Activated CD8-positive, alpha-beta memory T cell treated with anti-CD3 and anti-CD28 coated beads, Interleukin-2, amount 10 ng/mL, durations not matched to agents 7 days and 5 days (primary cell): ENCODE measurements at regions not wholly inside any gene's neighbourhood (a gene's known extent, or its start where the extent isn't known, plus 50 kb on each side); places are given as distances from the start of the nearest gene placed in this dataset.

Experiments
- ATAC-seq: fragments of 150-1000 bp; cut with Tn5 transposase; one replicate; pipeline ENCODE4 v1.10.0; 2021; ENCODE audit warnings: moderate library complexity
- CTCF ChIA-PET: fragments of 350-600 bp; sonication (Branson Sonifier 250); formaldehyde crosslinking; loops from one replicate; lab custom pipeline; 2021; ENCODE audit warnings: antibody characterized with exemption; lab: Charles Lee
- DNase-seq: peaks from one replicate; pipeline ENCODE4 v3.0.0-alpha.2; 2020
- H3K27ac Mint-ChIP-seq: one replicate; pipeline ENCODE4 v1.8.0; 2021; ENCODE audit warnings: mild to moderate bottlenecking, mixed read lengths
- H3K27me3 Mint-ChIP-seq: one replicate; pipeline ENCODE4 v1.8.0; 2021; ENCODE audit warnings: mixed read lengths
- H3K36me3 Mint-ChIP-seq: one replicate; pipeline ENCODE4 v1.8.0; 2021; ENCODE audit warnings: mild to moderate bottlenecking, mixed read lengths
- H3K4me1 Mint-ChIP-seq: one replicate; pipeline ENCODE4 v1.8.0; 2021; ENCODE audit warnings: mixed read lengths
- H3K4me3 Mint-ChIP-seq: one replicate; pipeline ENCODE4 v1.8.0; 2021; ENCODE audit warnings: mild to moderate bottlenecking, moderate library complexity, mixed read lengths
- H3K9me3 Mint-ChIP-seq: one replicate; pipeline ENCODE4 v1.8.0; 2022; ENCODE audit warnings: low read depth, mixed read lengths

GRCh38 chr20:12331236-12331635 is 413.5 kb downstream of the BTBD3 start:
- Mint-ChIP-seq H3K36me3 (no peaks in the 10 kb centered on the region), H3K27ac (no peak overlapping the region), H3K9me3 (peaks cover 9% of the 10 kb centered on the region), H3K4me3 (no peak overlapping the region), H3K27me3 (no peaks in the 10 kb centered on the region), H3K4me1 (no peaks in the 10 kb centered on the region)
- ATAC-seq (no peak), DNase-seq (no peak)
- CTCF ChIA-PET: no interaction called here

GRCh38 chr20:12337601-12338000 is 419.9 kb downstream of the BTBD3 start:
- ATAC-seq (no peak), DNase-seq (no peak)
- no peaks in the 10 kb centered on the region for H3K36me3 Mint-ChIP-seq
- H3K27ac Mint-ChIP-seq: no peak overlapping the region
- peaks cover 7% of the 10 kb centered on the region for H3K9me3 Mint-ChIP-seq
- no peaks in the 10 kb centered on the region for H3K27me3 Mint-ChIP-seq
- CTCF ChIA-PET: no interaction called here
- no peaks in the 10 kb centered on the region for H3K4me1 Mint-ChIP-seq
- H3K4me3 Mint-ChIP-seq: no peak overlapping the region

GRCh38 chr20:12345978-12346377 is 428.3 kb downstream of the BTBD3 start:
- no peak overlapping the region for H3K27ac Mint-ChIP-seq
- CTCF ChIA-PET: no interaction called here

GRCh38 chr20:12353842-12354241 is 436.1 kb downstream of the BTBD3 start:
- Mint-ChIP-seq H3K36me3 (no peaks in the 10 kb centered on the region), H3K27me3 (no peaks in the 10 kb centered on the region), H3K9me3 (peaks cover 11% of the 10 kb centered on the region), H3K27ac (no peak overlapping the region), H3K4me3 (no peak overlapping the region), H3K4me1 (no peaks in the 10 kb centered on the region)
- CTCF ChIA-PET: no interaction called here
- no peak for DNase-seq
- ATAC-seq: no peak

More at GRCh38 chr20:12345978-12346377, 428.3 kb downstream of the BTBD3 start:
- no peak overlapping the region for H3K4me3 Mint-ChIP-seq
- H3K36me3 Mint-ChIP-seq: no peaks in the 10 kb centered on the region
- H3K4me1 Mint-ChIP-seq: no peaks in the 10 kb centered on the region
- no peak for ATAC-seq
- DNase-seq: no peak
- H3K9me3 Mint-ChIP-seq: peaks cover 9% of the 10 kb centered on the region
- no peaks in the 10 kb centered on the region for H3K27me3 Mint-ChIP-seq

- Mint-ChIP-seq H3K27me3 (no peaks in the 10 kb centered on the region), H3K4me1 (no peaks in the 10 kb centered on the region), H3K27ac (no peak overlapping the region), H3K4me3 (no peak overlapping the region), H3K9me3 (peaks cover 11% of the 10 kb centered on the region), H3K36me3 (no peaks in the 10 kb centered on the region)
- ATAC-seq: no peak
- CTCF ChIA-PET: no interaction called here
- DNase-seq: no peak
These were observed 437.0 kb downstream of the BTBD3 start for GRCh38 chr20:12354725-12355124.

GRCh38 chr20:12355185-12355584 is 437.5 kb downstream of the BTBD3 start:
- H3K27me3 Mint-ChIP-seq: no peaks in the 10 kb centered on the region
- H3K4me3 Mint-ChIP-seq: no peak overlapping the region
- H3K27ac Mint-ChIP-seq: no peak overlapping the region
- DNase-seq (no peak), ATAC-seq (no peak)
- no peaks in the 10 kb centered on the region for H3K36me3 Mint-ChIP-seq
- CTCF ChIA-PET: no interaction called here
- H3K9me3 Mint-ChIP-seq: peaks cover 11% of the 10 kb centered on the region
- no peaks in the 10 kb centered on the region for H3K4me1 Mint-ChIP-seq

- Mint-ChIP-seq H3K36me3 (no peaks in the 10 kb centered on the region), H3K27ac (no peak overlapping the region), H3K4me3 (no peak overlapping the region), H3K4me1 (no peaks in the 10 kb centered on the region), H3K27me3 (no peaks in the 10 kb centered on the region), H3K9me3 (peaks cover 11% of the 10 kb centered on the region)
- CTCF ChIA-PET: no interaction called here
- DNase-seq (no peak), ATAC-seq (no peak)
These were observed 440.4 kb downstream of the BTBD3 start for GRCh38 chr20:12358006-12358654.

GRCh38 chr20:12358655-12359009 is 440.9 kb downstream of the BTBD3 start:
- peaks cover 11% of the 10 kb centered on the region for H3K9me3 Mint-ChIP-seq
- H3K27ac Mint-ChIP-seq: no peak overlapping the region
- no peaks in the 10 kb centered on the region for H3K4me1 Mint-ChIP-seq
- ATAC-seq: no peak
- CTCF ChIA-PET: no interaction called here
- H3K4me3 Mint-ChIP-seq: no peak overlapping the region
- H3K36me3 Mint-ChIP-seq: no peaks in the 10 kb centered on the region
- no peak for DNase-seq
- H3K27me3 Mint-ChIP-seq: no peaks in the 10 kb centered on the region

- H3K4me1 Mint-ChIP-seq: no peaks in the 10 kb centered on the region
- no peak overlapping the region for H3K27ac Mint-ChIP-seq
- H3K36me3 Mint-ChIP-seq: no peaks in the 10 kb centered on the region
- H3K4me3 Mint-ChIP-seq: no peak overlapping the region
- ATAC-seq (no peak), DNase-seq (no peak)
- H3K9me3 Mint-ChIP-seq: peaks cover 7% of the 10 kb centered on the region
- no peaks in the 10 kb centered on the region for H3K27me3 Mint-ChIP-seq
- CTCF ChIA-PET: no interaction called here
These were observed 454.3 kb downstream of the BTBD3 start for GRCh38 chr20:12371990-12372389.

GRCh38 chr20:12372557-12372956 is 454.9 kb downstream of the BTBD3 start:
- DNase-seq: no peak
- H3K9me3 Mint-ChIP-seq: peaks cover 7% of the 10 kb centered on the region
- H3K36me3 Mint-ChIP-seq: no peaks in the 10 kb centered on the region
- no peaks in the 10 kb centered on the region for H3K27me3 Mint-ChIP-seq
- ATAC-seq: no peak
- CTCF ChIA-PET: no interaction called here
- no peaks in the 10 kb centered on the region for H3K4me1 Mint-ChIP-seq
- H3K4me3 Mint-ChIP-seq: no peak overlapping the region
- H3K27ac Mint-ChIP-seq: no peak overlapping the region

GRCh38 chr20:12375967-12376366 is 458.3 kb downstream of the BTBD3 start:
- CTCF ChIA-PET: no interaction called here
- no peaks in the 10 kb centered on the region for H3K4me1 Mint-ChIP-seq

GRCh38 chr20:12383821-12384220 is 466.1 kb downstream of the BTBD3 start:
- CTCF ChIA-PET: no interaction called here
- Mint-ChIP-seq H3K27me3 (no peaks in the 10 kb centered on the region), H3K36me3 (no peaks in the 10 kb centered on the region), H3K4me1 (no peaks in the 10 kb centered on the region), H3K4me3 (no peak overlapping the region), H3K9me3 (peaks cover 10% of the 10 kb centered on the region), H3K27ac (no peak overlapping the region)
- ATAC-seq (no peak), DNase-seq (no peak)

More at GRCh38 chr20:12375967-12376366, 458.3 kb downstream of the BTBD3 start:
- Mint-ChIP-seq H3K9me3 (peaks cover 11% of the 10 kb centered on the region), H3K4me3 (no peak overlapping the region), H3K27me3 (no peaks in the 10 kb centered on the region), H3K36me3 (no peaks in the 10 kb centered on the region), H3K27ac (no peak overlapping the region)
- ATAC-seq: no peak
- DNase-seq: no peak

GRCh38 chr20:12386821-12387220 is 469.1 kb downstream of the BTBD3 start:
- Mint-ChIP-seq H3K9me3 (peaks cover 10% of the 10 kb centered on the region), H3K4me1 (no peaks in the 10 kb centered on the region), H3K27me3 (no peaks in the 10 kb centered on the region), H3K36me3 (no peaks in the 10 kb centered on the region), H3K27ac (no peak overlapping the region), H3K4me3 (no peak overlapping the region)
- CTCF ChIA-PET: no interaction called here
- no peak for DNase-seq
- no peak for ATAC-seq

GRCh38 chr20:12391099-12391498 is 473.4 kb downstream of the BTBD3 start:
- CTCF ChIA-PET: no interaction called here
- no peak overlapping the region for H3K4me3 Mint-ChIP-seq
- H3K36me3 Mint-ChIP-seq: no peaks in the 10 kb centered on the region
- H3K9me3 Mint-ChIP-seq: peaks cover 9% of the 10 kb centered on the region
- no peak for DNase-seq
- no peak overlapping the region for H3K27ac Mint-ChIP-seq
- no peak for ATAC-seq
- no peaks in the 10 kb centered on the region for H3K4me1 Mint-ChIP-seq
- H3K27me3 Mint-ChIP-seq: no peaks in the 10 kb centered on the region

- CTCF ChIA-PET: no interaction called here
- no peaks in the 10 kb centered on the region for H3K36me3 Mint-ChIP-seq
- no peaks in the 10 kb centered on the region for H3K27me3 Mint-ChIP-seq
- DNase-seq (no peak), ATAC-seq (no peak)
- H3K9me3 Mint-ChIP-seq: peaks cover 11% of the 10 kb centered on the region
- no peaks in the 10 kb centered on the region for H3K4me1 Mint-ChIP-seq
- H3K4me3 Mint-ChIP-seq: no peak overlapping the region
- H3K27ac Mint-ChIP-seq: no peak overlapping the region
These were observed 477.1 kb downstream of the BTBD3 start for GRCh38 chr20:12394786-12395185.
